ENCODE measurements at regions not wholly inside any gene's neighbourhood (a gene's known extent, or its start where the extent isn't known, plus 50 kb on each side); places are given as distances from the start of the nearest gene placed in this dataset.

GRCh38 chr5:96562614-96563013 lies 99.6 kb upstream of the CAST start:
- Histone ChIP-seq H3K4me3 (replicated peaks; ENCODE audit: low read depth, low read length) (no peak overlapping the region), H3K36me3 (ENCODE audit: control insufficient read depth, insufficient read depth, low read length) (no peaks in the 10 kb centered on the region), H3K27me3 (replicated peaks; ENCODE audit: control insufficient read depth, insufficient read depth, low read length) (no peaks in the 10 kb centered on the region)
- TF ChIP-seq, protein P1, sequence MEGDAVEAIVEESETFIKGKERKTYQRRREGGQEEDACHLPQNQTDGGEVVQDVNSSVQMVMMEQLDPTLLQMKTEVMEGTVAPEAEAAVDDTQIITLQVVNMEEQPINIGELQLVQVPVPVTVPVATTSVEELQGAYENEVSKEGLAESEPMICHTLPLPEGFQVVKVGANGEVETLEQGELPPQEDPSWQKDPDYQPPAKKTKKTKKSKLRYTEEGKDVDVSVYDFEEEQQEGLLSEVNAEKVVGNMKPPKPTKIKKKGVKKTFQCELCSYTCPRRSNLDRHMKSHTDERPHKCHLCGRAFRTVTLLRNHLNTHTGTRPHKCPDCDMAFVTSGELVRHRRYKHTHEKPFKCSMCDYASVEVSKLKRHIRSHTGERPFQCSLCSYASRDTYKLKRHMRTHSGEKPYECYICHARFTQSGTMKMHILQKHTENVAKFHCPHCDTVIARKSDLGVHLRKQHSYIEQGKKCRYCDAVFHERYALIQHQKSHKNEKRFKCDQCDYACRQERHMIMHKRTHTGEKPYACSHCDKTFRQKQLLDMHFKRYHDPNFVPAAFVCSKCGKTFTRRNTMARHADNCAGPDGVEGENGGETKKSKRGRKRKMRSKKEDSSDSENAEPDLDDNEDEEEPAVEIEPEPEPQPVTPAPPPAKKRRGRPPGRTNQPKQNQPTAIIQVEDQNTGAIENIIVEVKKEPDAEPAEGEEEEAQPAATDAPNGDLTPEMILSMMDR (IDR thresholded peaks at IDR 0.05; ENCODE audit: insufficient read depth, low read length, poor library complexity, severe bottlenecking): no peak
- DNase-seq (ENCODE audit: extremely low read depth, insufficient read length): no peak

- Histone ChIP-seq H3K27me3 (replicated peaks; ENCODE audit: control insufficient read depth, insufficient read depth, low read length) (no peaks in the 10 kb centered on the region), H3K36me3 (ENCODE audit: control insufficient read depth, insufficient read depth, low read length) (no peaks in the 10 kb centered on the region), H3K4me3 (replicated peaks; ENCODE audit: low read depth, low read length) (no peak overlapping the region)
- no peak for DNase-seq (ENCODE audit: extremely low read depth, insufficient read length)
- TF ChIP-seq, protein P1 (IDR thresholded peaks at IDR 0.05; ENCODE audit: insufficient read depth, low read length, poor library complexity, severe bottlenecking): no peak
These were observed 98.4 kb upstream of the CAST start for GRCh38 chr5:96563816-96564215.

DNA sequence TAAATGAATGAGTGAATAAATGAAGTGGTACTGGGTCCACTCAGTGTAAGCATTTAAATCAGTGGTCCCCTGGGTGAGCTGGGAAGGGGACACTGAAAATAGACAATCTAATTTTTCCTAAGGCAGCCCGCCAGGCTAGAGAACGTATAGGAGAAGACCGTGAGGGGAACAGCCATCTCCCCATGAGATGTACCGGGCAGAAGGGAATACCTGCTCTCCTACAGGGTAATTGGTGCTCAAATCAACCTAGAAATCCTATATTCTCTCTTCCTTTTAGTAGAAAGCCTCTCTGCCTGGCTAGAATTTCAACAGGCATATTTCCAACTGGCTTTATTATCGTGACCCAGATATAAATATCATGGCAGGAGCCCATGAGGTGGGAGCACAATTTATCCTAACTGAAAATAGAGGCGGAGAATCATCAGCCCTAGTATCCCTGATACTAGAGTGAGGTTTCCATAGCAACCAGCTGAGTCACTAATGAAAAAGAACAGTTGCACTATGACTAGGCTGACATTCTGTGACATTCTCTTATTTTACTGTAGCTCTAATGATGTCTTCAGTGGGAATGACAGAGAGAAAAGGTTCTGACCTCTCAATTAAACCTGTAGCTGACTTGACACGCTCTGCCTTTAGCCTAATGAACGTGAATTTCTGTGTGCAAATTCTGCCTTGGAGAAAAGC lies 96.5 kb upstream of the CAST start:
- Histone ChIP-seq H3K27me3 (replicated peaks; ENCODE audit: control insufficient read depth, insufficient read depth, low read length) (no peaks in the 10 kb centered on the region), H3K4me3 (replicated peaks; ENCODE audit: low read depth, low read length) (no peak overlapping the region), H3K36me3 (ENCODE audit: control insufficient read depth, insufficient read depth, low read length) (no peaks in the 10 kb centered on the region)
- DNase-seq (ENCODE audit: extremely low read depth, insufficient read length): no peak
- TF ChIP-seq, protein P1 (IDR thresholded peaks at IDR 0.05; ENCODE audit: insufficient read depth, low read length, poor library complexity, severe bottlenecking): no peak

DNA sequence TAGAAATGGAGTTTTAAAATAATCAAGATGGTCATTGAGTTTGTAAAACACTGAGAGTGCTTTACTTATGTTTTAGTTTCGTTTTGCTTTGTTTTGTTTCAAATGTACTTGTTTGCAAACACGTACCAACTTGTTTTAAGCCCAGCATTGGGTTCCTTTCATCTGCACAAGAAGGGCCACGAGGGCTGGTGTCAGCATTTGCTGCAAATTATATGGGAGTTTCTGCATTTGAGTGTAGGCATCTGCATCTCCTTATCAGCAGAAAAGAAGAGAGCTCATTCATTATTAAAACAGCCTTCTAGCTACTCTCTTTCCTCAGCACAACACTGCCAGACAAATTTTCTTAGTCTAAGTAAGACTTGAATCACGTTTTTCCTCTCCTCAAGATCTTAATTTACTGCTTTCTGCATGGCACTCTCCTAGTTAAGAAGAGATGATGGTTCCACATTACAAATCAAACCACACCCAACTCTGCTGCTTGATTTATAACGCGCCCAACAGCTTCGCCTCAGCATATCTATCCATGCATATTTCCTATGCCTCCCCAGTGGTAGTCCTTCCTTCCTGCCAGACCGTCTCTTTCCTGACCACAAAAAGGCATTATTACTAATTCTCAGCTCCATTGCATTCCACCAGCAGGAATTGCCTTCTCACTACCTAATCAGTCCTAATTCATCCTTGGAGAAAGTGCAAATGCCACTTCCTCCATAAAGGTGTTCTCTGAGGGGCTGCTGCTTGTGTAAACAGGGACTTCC lies 95.2 kb upstream of the CAST start:
- Histone ChIP-seq H3K4me3 (replicated peaks; ENCODE audit: low read depth, low read length) (no peak overlapping the region), H3K27me3 (replicated peaks; ENCODE audit: control insufficient read depth, insufficient read depth, low read length) (no peaks in the 10 kb centered on the region), H3K36me3 (ENCODE audit: control insufficient read depth, insufficient read depth, low read length) (no peaks in the 10 kb centered on the region)
- DNase-seq (ENCODE audit: extremely low read depth, insufficient read length): no peak
- TF ChIP-seq, protein P1 (IDR thresholded peaks at IDR 0.05; ENCODE audit: insufficient read depth, low read length, poor library complexity, severe bottlenecking): no peak

GRCh38 chr5:96569332-96569731 lies 92.8 kb upstream of the CAST start:
- Histone ChIP-seq H3K27me3 (replicated peaks; ENCODE audit: control insufficient read depth, insufficient read depth, low read length) (no peaks in the 10 kb centered on the region), H3K36me3 (ENCODE audit: control insufficient read depth, insufficient read depth, low read length) (no peaks in the 10 kb centered on the region), H3K4me3 (replicated peaks; ENCODE audit: low read depth, low read length) (no peak overlapping the region)
- TF ChIP-seq, protein P1 (IDR thresholded peaks at IDR 0.05; ENCODE audit: insufficient read depth, low read length, poor library complexity, severe bottlenecking): no peak
- DNase-seq (ENCODE audit: extremely low read depth, insufficient read length): no peak

Data from GM06990 (cell line).